ENCODE measurements at regions not wholly inside any gene's neighbourhood (a gene's known extent, or its start where the extent isn't known, plus 50 kb on each side); places are given as distances from the start of the nearest gene placed in this dataset.
"Not testable (repeated sequence)": the region's sequence is repeated elsewhere in the genome, so short reads cannot be mapped to it uniquely, and the experiment has no call there.

DNA sequence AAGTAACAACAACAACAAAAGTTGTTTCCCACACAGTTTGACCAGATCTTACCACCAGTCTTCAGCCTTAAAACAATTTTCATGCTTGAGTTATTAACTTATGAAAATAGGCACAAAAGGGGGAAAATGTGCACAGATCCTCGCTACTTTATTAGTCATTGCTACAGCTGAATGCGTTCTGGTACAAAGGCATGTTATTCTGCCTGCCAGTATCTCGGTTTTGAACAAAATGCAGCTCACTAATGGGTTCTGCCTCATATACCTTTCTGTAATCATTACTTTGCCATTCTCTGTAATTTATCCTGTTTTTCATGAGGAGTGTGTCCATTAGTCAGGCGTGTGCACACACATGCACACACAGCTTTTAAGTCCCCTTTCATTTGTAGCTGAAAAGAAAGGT is 247.6 kb downstream of the BCL2L11 start:
- H3K4me3 ChIP-seq; H3K27me3 ChIP-seq (ENCODE audit: control insufficient read depth in 3 of 3, insufficient read depth in 3 of 3, low read length in 2 of 3); DNase-seq; H3K36me3 ChIP-seq (ENCODE audit: control insufficient read depth in 4 of 4, insufficient read depth in 4 of 4, low read length in 4 of 4); H3K4me1 ChIP-seq (ENCODE audit: control insufficient read depth in 5 of 5, insufficient read depth in 5 of 5, low read length in 5 of 5); H3K9me3 ChIP-seq (ENCODE audit: control insufficient read depth in 4 of 4, insufficient read depth in 3 of 4, low read length in 3 of 4); H3K9ac ChIP-seq (ENCODE audit: insufficient read depth in 1 of 2, low read length in 2 of 2); H3K27ac ChIP-seq (ENCODE audit: low read depth in 1 of 2, low read length in 1 of 2); ATAC-seq (ENCODE audit: insufficient read depth, low FRiP score): not testable (repeated sequence)
- WGBS, 2 donors: no CpG with 5 or more reads among the region's 4 CpGs

DNA sequence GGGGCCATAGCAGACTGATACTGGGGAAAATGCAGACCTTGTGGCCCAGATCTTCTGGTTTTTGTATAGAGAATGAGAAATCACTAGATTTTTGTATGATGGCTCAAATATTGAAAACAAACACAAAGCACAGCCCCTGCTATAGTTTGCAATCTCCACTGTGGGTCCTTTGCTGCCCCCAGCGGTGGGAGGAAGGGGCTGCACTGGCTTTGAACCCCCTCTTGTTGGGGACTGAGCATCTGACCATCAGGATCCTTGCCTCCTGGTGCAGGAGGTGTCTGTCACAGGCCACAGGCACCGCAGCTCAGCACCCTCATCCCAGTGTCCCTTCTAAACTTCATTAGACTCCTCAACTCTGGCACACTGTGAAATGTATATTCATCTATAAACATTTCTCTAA is 252.3 kb downstream of the BCL2L11 start:
- not testable (repeated sequence) for H3K9me3 ChIP-seq (ENCODE audit: control insufficient read depth in 4 of 4, insufficient read depth in 3 of 4, low read length in 3 of 4); ATAC-seq (ENCODE audit: insufficient read depth, low FRiP score); H3K36me3 ChIP-seq (ENCODE audit: control insufficient read depth in 4 of 4, insufficient read depth in 4 of 4, low read length in 4 of 4); H3K9ac ChIP-seq (ENCODE audit: insufficient read depth in 1 of 2, low read length in 2 of 2); H3K27me3 ChIP-seq (ENCODE audit: control insufficient read depth in 3 of 3, insufficient read depth in 3 of 3, low read length in 2 of 3); H3K27ac ChIP-seq (ENCODE audit: low read depth in 1 of 2, low read length in 1 of 2); H3K4me1 ChIP-seq (ENCODE audit: control insufficient read depth in 5 of 5, insufficient read depth in 5 of 5, low read length in 5 of 5); DNase-seq; H3K4me3 ChIP-seq
- no CpG with 5 or more reads among the region's 2 CpGs for WGBS, 2 donors

DNA sequence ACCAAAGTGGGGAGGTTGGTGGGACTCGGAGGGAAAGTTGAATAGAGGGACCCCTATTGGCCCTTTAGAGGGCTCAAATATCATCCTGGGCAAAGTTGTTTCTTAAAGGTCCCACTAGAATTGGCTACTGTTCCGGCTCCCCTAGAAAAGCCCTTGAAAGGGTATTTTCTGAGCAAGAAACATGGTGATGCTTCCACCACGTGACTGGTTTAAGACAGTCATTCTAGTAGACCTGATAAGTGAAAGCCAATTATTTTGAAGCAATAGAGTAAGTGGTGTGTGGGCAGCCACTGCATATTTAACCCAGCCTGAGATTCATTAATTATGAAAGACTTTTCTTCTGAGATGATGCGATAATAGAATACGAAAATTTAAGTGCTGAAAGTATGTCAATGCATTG is 253.3 kb downstream of the BCL2L11 start:
- H3K27me3 ChIP-seq (ENCODE audit: control insufficient read depth in 3 of 3, insufficient read depth in 3 of 3, low read length in 2 of 3); H3K36me3 ChIP-seq (ENCODE audit: control insufficient read depth in 4 of 4, insufficient read depth in 4 of 4, low read length in 4 of 4); H3K9me3 ChIP-seq (ENCODE audit: control insufficient read depth in 4 of 4, insufficient read depth in 3 of 4, low read length in 3 of 4); H3K4me1 ChIP-seq (ENCODE audit: control insufficient read depth in 5 of 5, insufficient read depth in 5 of 5, low read length in 5 of 5); H3K27ac ChIP-seq (ENCODE audit: low read depth in 1 of 2, low read length in 1 of 2); H3K4me3 ChIP-seq; ATAC-seq (ENCODE audit: insufficient read depth, low FRiP score); H3K9ac ChIP-seq (ENCODE audit: insufficient read depth in 1 of 2, low read length in 2 of 2); DNase-seq: not testable (repeated sequence)
- 90 to 100% methylated on average over 5 of the region's 5 CpGs for WGBS, 2 donors

DNA sequence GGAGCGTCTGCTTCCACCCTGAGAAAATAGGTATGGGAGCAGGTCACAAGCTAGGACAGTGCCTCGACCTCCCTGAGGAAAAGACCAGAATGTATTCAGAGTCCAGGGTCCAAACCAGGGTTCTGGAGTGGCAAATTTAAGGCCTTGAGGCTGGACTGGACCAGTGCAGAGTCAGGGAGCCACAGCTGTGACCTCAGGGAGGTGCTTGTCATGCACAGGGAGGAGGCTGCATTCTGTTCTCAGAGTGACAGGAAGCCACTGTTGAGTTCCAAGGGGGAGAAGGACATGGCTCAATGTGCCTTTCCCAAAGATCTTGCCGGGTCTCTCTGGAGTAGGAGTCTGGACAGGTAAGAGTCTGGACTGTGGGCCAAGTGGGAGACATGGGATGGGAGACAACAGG is 254.0 kb downstream of the BCL2L11 start:
- WGBS, 2 donors: 85 to 91% methylated on average over 2 of the region's 3 CpGs
- H3K27ac ChIP-seq (ENCODE audit: low read depth in 1 of 2, low read length in 1 of 2); H3K36me3 ChIP-seq (ENCODE audit: control insufficient read depth in 4 of 4, insufficient read depth in 4 of 4, low read length in 4 of 4); H3K27me3 ChIP-seq (ENCODE audit: control insufficient read depth in 3 of 3, insufficient read depth in 3 of 3, low read length in 2 of 3); H3K9me3 ChIP-seq (ENCODE audit: control insufficient read depth in 4 of 4, insufficient read depth in 3 of 4, low read length in 3 of 4); H3K9ac ChIP-seq (ENCODE audit: insufficient read depth in 1 of 2, low read length in 2 of 2); H3K4me3 ChIP-seq; ATAC-seq (ENCODE audit: insufficient read depth, low FRiP score); H3K4me1 ChIP-seq (ENCODE audit: control insufficient read depth in 5 of 5, insufficient read depth in 5 of 5, low read length in 5 of 5); DNase-seq: not testable (repeated sequence)

DNA sequence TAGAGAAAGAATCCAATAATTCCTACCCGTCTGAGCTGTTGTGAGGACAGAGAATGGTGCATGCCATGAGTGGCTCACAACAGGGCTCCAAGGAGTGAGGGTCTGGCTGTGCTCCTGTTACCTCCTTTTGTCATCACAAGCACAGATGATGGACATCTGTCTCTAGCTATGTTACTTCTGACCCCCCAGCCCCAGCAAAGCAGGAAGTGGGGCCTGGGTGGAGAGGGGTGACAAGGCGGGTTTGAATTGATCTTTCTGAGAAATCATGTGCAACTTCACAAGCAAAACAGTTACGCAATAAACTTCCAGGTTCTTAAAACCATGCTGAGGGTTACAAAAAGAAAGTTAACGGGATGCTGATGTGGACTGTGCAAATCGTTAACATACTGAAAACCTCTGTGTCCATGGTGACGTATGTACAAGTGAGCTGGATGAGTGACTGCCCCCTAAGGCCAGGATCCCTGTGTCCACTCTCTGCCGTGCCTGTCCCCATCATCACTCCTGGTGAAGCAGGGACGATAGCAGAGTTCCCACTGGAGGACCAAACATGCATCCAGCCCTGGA is 254.7 kb downstream of the BCL2L11 start:
- H3K9ac ChIP-seq (ENCODE audit: insufficient read depth in 1 of 2, low read length in 2 of 2); H3K9me3 ChIP-seq (ENCODE audit: control insufficient read depth in 4 of 4, insufficient read depth in 3 of 4, low read length in 3 of 4); H3K27ac ChIP-seq (ENCODE audit: low read depth in 1 of 2, low read length in 1 of 2); H3K4me3 ChIP-seq; DNase-seq; H3K4me1 ChIP-seq (ENCODE audit: control insufficient read depth in 5 of 5, insufficient read depth in 5 of 5, low read length in 5 of 5); H3K36me3 ChIP-seq (ENCODE audit: control insufficient read depth in 4 of 4, insufficient read depth in 4 of 4, low read length in 4 of 4); ATAC-seq (ENCODE audit: insufficient read depth, low FRiP score); H3K27me3 ChIP-seq (ENCODE audit: control insufficient read depth in 3 of 3, insufficient read depth in 3 of 3, low read length in 2 of 3): not testable (repeated sequence)
- WGBS, 2 donors: 55 to 73% methylated on average over 7 to 8 of the region's 8 CpGs

DNA sequence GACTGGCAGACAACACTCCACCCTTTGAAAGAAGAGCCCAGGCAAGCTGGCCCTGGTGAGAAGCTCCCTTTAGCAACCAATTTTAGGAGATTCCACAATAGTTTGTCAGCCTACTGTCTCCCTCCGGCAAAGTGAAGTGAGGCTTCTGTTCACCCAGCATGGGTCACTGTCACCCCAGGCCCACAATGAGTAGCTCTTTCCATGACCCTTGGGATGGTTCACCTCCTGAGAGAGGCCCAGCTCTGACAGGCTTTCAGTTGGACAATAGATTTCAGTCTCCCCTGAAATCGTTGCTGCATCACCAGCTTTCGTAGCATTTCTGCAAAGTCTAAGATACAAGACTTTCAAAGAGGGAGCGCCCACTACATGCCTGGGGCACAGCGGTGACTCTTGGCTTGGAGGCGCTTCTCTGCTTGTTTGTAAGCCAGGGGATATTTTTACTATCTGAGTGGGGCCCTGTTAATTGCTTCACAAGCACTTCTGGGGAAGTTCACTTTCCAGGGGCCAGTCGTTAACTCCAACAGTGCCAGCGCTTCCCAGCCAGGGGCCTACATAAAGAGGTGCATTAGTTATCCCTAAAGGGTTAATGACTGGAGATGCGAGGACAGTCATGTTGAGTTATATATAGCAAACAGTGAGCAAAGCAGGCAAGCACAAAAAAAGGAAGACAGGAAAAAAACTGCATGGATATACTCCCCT is 255.7 kb downstream of the BCL2L11 start:
- not testable (repeated sequence) for H3K27ac ChIP-seq (ENCODE audit: low read depth in 1 of 2, low read length in 1 of 2); H3K9ac ChIP-seq (ENCODE audit: insufficient read depth in 1 of 2, low read length in 2 of 2); H3K36me3 ChIP-seq (ENCODE audit: control insufficient read depth in 4 of 4, insufficient read depth in 4 of 4, low read length in 4 of 4); H3K4me1 ChIP-seq (ENCODE audit: control insufficient read depth in 5 of 5, insufficient read depth in 5 of 5, low read length in 5 of 5); H3K9me3 ChIP-seq (ENCODE audit: control insufficient read depth in 4 of 4, insufficient read depth in 3 of 4, low read length in 3 of 4); H3K4me3 ChIP-seq; DNase-seq; H3K27me3 ChIP-seq (ENCODE audit: control insufficient read depth in 3 of 3, insufficient read depth in 3 of 3, low read length in 2 of 3); ATAC-seq (ENCODE audit: insufficient read depth, low FRiP score)
- WGBS, 2 donors: 22 to 59% methylated on average over 2 to 3 of the region's 9 CpGs

DNA sequence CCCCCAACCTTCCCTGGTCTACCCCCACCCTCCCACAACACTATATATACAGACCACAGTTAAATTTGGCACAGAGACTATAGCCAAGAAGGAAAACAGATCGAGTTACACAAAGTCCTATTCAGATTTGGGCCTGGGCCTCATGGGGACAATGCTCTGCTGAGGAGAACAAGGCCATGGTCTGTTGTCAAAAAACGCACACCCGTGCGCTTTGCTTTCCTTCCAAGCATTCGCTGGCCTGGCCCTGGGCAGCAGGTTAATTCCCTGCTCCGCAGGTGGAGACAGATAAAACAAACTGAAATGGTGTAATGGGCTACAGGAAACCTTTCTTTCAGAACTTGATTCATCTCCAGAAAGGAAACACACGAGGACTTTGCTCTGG is 256.2 kb downstream of the BCL2L11 start:
- WGBS, 2 donors: 65 to 68% methylated on average over 5 of the region's 7 CpGs
- H3K27ac ChIP-seq (ENCODE audit: low read depth in 1 of 2, low read length in 1 of 2); H3K36me3 ChIP-seq (ENCODE audit: control insufficient read depth in 4 of 4, insufficient read depth in 4 of 4, low read length in 4 of 4); H3K4me3 ChIP-seq; H3K9me3 ChIP-seq (ENCODE audit: control insufficient read depth in 4 of 4, insufficient read depth in 3 of 4, low read length in 3 of 4); H3K4me1 ChIP-seq (ENCODE audit: control insufficient read depth in 5 of 5, insufficient read depth in 5 of 5, low read length in 5 of 5); H3K9ac ChIP-seq (ENCODE audit: insufficient read depth in 1 of 2, low read length in 2 of 2); H3K27me3 ChIP-seq (ENCODE audit: control insufficient read depth in 3 of 3, insufficient read depth in 3 of 3, low read length in 2 of 3); ATAC-seq (ENCODE audit: insufficient read depth, low FRiP score): not testable (repeated sequence)
- DNase-seq: peak; percentile 44 to 71 (median 69)

DNA sequence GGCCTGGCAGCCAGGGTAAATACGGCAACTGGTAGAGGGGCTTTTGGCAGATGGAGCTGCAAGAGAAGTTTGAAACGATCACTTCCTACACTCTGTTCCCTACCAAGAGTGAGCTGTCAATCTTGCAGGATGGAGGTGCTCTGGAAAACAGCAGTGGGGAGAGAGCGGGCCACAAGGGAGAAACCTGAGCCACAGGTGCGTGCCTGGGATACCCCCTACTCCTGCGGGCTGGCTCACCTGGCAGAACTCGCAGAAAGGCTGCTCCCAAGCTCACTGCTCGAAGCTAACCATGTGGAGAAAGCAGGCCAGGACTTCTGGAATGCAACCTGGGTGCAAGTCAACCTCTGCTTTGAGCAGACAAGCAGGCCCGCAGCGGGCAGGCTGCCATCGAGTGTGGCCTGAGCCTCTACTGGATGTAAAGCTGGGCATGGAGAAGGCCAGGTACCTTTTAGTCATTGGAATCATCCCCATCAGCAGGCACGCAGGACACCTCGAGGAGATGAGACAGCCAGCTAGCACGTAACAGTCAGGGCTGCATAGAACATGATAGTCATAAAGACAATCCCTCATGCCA is 256.8 kb downstream of the BCL2L11 start:
- not testable (repeated sequence) for H3K4me3 ChIP-seq; H3K27me3 ChIP-seq (ENCODE audit: control insufficient read depth in 3 of 3, insufficient read depth in 3 of 3, low read length in 2 of 3); DNase-seq; H3K27ac ChIP-seq (ENCODE audit: low read depth in 1 of 2, low read length in 1 of 2); ATAC-seq (ENCODE audit: insufficient read depth, low FRiP score); H3K9me3 ChIP-seq (ENCODE audit: control insufficient read depth in 4 of 4, insufficient read depth in 3 of 4, low read length in 3 of 4); H3K4me1 ChIP-seq (ENCODE audit: control insufficient read depth in 5 of 5, insufficient read depth in 5 of 5, low read length in 5 of 5); H3K36me3 ChIP-seq (ENCODE audit: control insufficient read depth in 4 of 4, insufficient read depth in 4 of 4, low read length in 4 of 4); H3K9ac ChIP-seq (ENCODE audit: insufficient read depth in 1 of 2, low read length in 2 of 2)
- WGBS, 2 donors: 83 to 92% methylated on average over 4 to 5 of the region's 13 CpGs

All from lung (tissue), 9 donors.